ENCODE measurements at regions not wholly inside any gene's neighbourhood (a gene's known extent, or its start where the extent isn't known, plus 50 kb on each side); places are given as distances from the start of the nearest gene placed in this dataset.

DNA sequence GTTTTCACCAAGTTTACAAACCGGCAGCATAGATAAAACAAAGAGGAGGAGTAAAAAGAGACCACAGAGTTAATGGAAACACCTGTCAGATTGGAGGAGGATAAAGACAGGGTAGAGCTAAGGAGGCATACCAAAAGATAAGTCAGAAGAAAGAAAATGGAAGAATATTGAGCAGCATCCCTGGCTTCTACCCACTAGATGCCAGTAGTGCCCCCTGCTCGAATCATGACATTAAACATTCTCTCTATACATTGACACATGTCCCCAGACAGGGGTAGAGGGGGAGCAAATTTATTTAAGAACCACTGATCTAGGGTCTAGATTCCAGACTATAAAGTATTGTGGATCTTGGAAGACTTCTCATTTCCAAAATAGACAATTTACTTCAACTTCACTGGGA lies 159.8 kb upstream of the ETAA1 start:
- no peak for DNase-seq
- H3K4me1 ChIP-seq (ENCODE audit: insufficient read depth, low read length): no peaks in the 10 kb centered on the region
- no peak overlapping the region for H3K4ac ChIP-seq (ENCODE audit: low read depth, low read length)
- no peak overlapping the region for H4K8ac ChIP-seq (replicated peaks; ENCODE audit: insufficient read length, low read depth, low read length)
- no peak overlapping the region for H2BK120ac ChIP-seq (ENCODE audit: low read depth, low read length, poor library complexity, severe bottlenecking)
- H2BK20ac ChIP-seq (ENCODE audit: low read depth, low read length, poor library complexity, severe bottlenecking): no peak overlapping the region
- no peaks in the 10 kb centered on the region for H3K9me3 ChIP-seq (ENCODE audit: control insufficient read depth, low read depth, low read length)
- Mint-ChIP-seq H3K27ac (no peak overlapping the region), H3K36me3 (ENCODE audit: insufficient read depth in 1 of 3, low read depth in 3 of 3) (no peaks in the 10 kb centered on the region), H3K27me3 (ENCODE audit: low read depth) (no peaks in the 10 kb centered on the region), H3K9me3 (no peaks in the 10 kb centered on the region), H3K4me1 (peaks cover 0 to 3% of the 10 kb centered on the region in 2 experiments; a peak in 1 of 4 replicates), H3K4me3 (no peak overlapping the region)
- no peak overlapping the region for H3K56ac ChIP-seq (ENCODE audit: insufficient read length, low read depth, low read length)
- no peak overlapping the region for H3K18ac ChIP-seq (ENCODE audit: insufficient read length, low read depth, low read length)
- no peaks in the 10 kb centered on the region for H3K79me1 ChIP-seq (ENCODE audit: insufficient read depth, low read depth, low read length, poor library complexity, severe bottlenecking)
- TF ChIP-seq CTCF (conservative IDR thresholded peaks at IDR 0.05): peak; percentile 37; the same call in 1 of the 3 replicates
- no peaks in the 10 kb centered on the region for H4K20me1 ChIP-seq (ENCODE audit: control insufficient read depth, insufficient read depth, insufficient read length)
- no peak overlapping the region for H4K91ac ChIP-seq (ENCODE audit: insufficient read length, low read depth, low read length)
- H3T11ph ChIP-seq (ENCODE audit: low read length): no peak overlapping the region
- H3K9ac ChIP-seq (ENCODE audit: extremely low read depth, insufficient read length, low read length): no peak overlapping the region
- H2BK12ac ChIP-seq (ENCODE audit: insufficient read length, low read depth, low read length): no peak overlapping the region
- no peak overlapping the region for H2AK5ac ChIP-seq (ENCODE audit: insufficient read length, low read length)
- no peaks in the 10 kb centered on the region for H3K27me3 ChIP-seq (ENCODE audit: insufficient read depth, low read length)
- no peak overlapping the region for H2AFZ ChIP-seq (ENCODE audit: low read length)
- no peak overlapping the region for H3K23ac ChIP-seq (ENCODE audit: insufficient read length, low read depth, low read length)
- no peak overlapping the region for H3K14ac ChIP-seq (ENCODE audit: insufficient read depth, low read length)
- no peaks in the 10 kb centered on the region for H3K79me2 ChIP-seq (ENCODE audit: insufficient read depth, low read length)
- WGBS (ENCODE audit: extremely low coverage, insufficient read length, low lambda C conversion rate): no CpG with 5 or more reads among the region's 2 CpGs
- no peak overlapping the region for H4K5ac ChIP-seq (ENCODE audit: insufficient read length, low read depth, low read length)
- no peaks in the 10 kb centered on the region for H3K23me2 ChIP-seq (ENCODE audit: insufficient read length, low read depth, low read length, poor library complexity, severe bottlenecking)
- H3K4me2 ChIP-seq (ENCODE audit: insufficient read depth, insufficient read length, low read length): no peak overlapping the region
- H3K27ac ChIP-seq (ENCODE audit: insufficient read length, low read depth, low read length): no peak overlapping the region
- H2BK15ac ChIP-seq (ENCODE audit: low read depth, low read length): no peak overlapping the region
- H2BK5ac ChIP-seq (ENCODE audit: insufficient read length, low read length): no peak overlapping the region

Data from H9 (cell line).